HepG2 (cell line): ENCODE measurements at regions not wholly inside any gene's neighbourhood (a gene's known extent, or its start where the extent isn't known, plus 50 kb on each side); places are given as distances from the start of the nearest gene placed in this dataset.

Experiments used
- CBFB ChIP-seq: sonication (generic); formaldehyde crosslinking; IDR thresholded peaks from 2 replicates; pipeline ENCODE4 v1.4.0; 2020; ENCODE audit warnings: missing genetic modification reagents
- EP300 ChIP-seq, 3 experiments: sonication (generic) in 1 of 3; formaldehyde crosslinking in 1 of 3; IDR thresholded peaks; 2 replicates each; pipeline versions ENCODE4 v1.5.1 to v1.6.1; 2011 to 2020; ENCODE audit warnings: low read depth in 2 of 3, low read length in 2 of 3, borderline replicate concordance in 1 of 3, improper control_type of control experiment in 1 of 3, mild to moderate bottlenecking in 1 of 3, missing genetic modification reagents in 1 of 3, moderate library complexity in 1 of 3
- JUNB ChIP-seq: sonication (generic); formaldehyde crosslinking; IDR thresholded peaks from 2 replicates; pipeline ENCODE4 v1.8.0; 2022; ENCODE audit warnings: missing genetic modification reagents, mild to moderate bottlenecking, borderline replicate concordance
- JUND ChIP-seq: sonication (generic); formaldehyde crosslinking; IDR thresholded peaks from 2 replicates; pipeline ENCODE4 v1.8.0; 2022; ENCODE audit warnings: mild to moderate bottlenecking, missing genetic modification reagents
- MYPOP ChIP-seq: sonication (generic); formaldehyde crosslinking; IDR thresholded peaks from 2 replicates; pipeline ENCODE4 v1.8.1; 2023; ENCODE audit warnings: mild to moderate bottlenecking, moderate library complexity, missing genetic modification reagents
- NCOA2 ChIP-seq: sonication (generic); formaldehyde crosslinking; IDR thresholded peaks from 2 replicates; pipeline ENCODE4 v1.8.0; 2022; ENCODE audit warnings: inconsistent platforms
- NONO ChIP-seq, 2 experiments: fragments of 450-650 bp in 1 of 2; sonication (generic) in 1 of 2; formaldehyde crosslinking in 1 of 2; IDR thresholded peaks in 1 of 2; conservative IDR thresholded peaks in 1 of 2; 2 replicates each; pipeline versions ENCODE4 v1.6.1 to v1.8.0; 2017 to 2022; ENCODE audit warnings: mild to moderate bottlenecking in 1 of 2, missing genetic modification reagents in 1 of 2, moderate library complexity in 1 of 2
- POLR2A ChIP-seq, 2 experiments: IDR thresholded peaks; 2 replicates each; pipeline ENCODE4 v1.6.1; 2011; ENCODE audit warnings: low read depth in 2 of 2, low read length in 2 of 2, mild to moderate bottlenecking in 1 of 2, moderate library complexity in 1 of 2; ENCODE audit not compliant: insufficient read depth in 1 of 2
- SP1 ChIP-seq, 2 experiments: fragments of 450-650 bp in 1 of 2; sonication (generic) in 1 of 2; formaldehyde crosslinking in 1 of 2; IDR thresholded peaks; 2 replicates each; pipeline versions ENCODE4 v1.4.0 to v1.6.1; 2016 to 2020; ENCODE audit warnings: missing genetic modification reagents in 1 of 2
- ZNF263 ChIP-seq: sonication (generic); formaldehyde crosslinking; IDR thresholded peaks from 2 replicates; pipeline ENCODE4 v1.4.0; 2020; ENCODE audit warnings: missing genetic modification reagents
- ZNF280B ChIP-seq: sonication (generic); formaldehyde crosslinking; IDR thresholded peaks from 2 replicates; pipeline ENCODE4 v1.5.0; 2020; ENCODE audit warnings: missing genetic modification reagents, mild to moderate bottlenecking, borderline replicate concordance
- ZNF563 ChIP-seq: sonication (generic); formaldehyde crosslinking; IDR thresholded peaks from 2 replicates; pipeline ENCODE4 v1.8.0; 2022; ENCODE audit warnings: mild to moderate bottlenecking, moderate library complexity, missing genetic modification reagents
- TF ChIP-seq, protein P1 (sequence below): sonication (generic); formaldehyde crosslinking; IDR thresholded peaks from 2 replicates; pipeline ENCODE4 v1.5.0; 2020; ENCODE audit warnings: mild to moderate bottlenecking, missing genetic modification reagents, moderate library complexity

- TF ChIP-seq, protein P1, sequence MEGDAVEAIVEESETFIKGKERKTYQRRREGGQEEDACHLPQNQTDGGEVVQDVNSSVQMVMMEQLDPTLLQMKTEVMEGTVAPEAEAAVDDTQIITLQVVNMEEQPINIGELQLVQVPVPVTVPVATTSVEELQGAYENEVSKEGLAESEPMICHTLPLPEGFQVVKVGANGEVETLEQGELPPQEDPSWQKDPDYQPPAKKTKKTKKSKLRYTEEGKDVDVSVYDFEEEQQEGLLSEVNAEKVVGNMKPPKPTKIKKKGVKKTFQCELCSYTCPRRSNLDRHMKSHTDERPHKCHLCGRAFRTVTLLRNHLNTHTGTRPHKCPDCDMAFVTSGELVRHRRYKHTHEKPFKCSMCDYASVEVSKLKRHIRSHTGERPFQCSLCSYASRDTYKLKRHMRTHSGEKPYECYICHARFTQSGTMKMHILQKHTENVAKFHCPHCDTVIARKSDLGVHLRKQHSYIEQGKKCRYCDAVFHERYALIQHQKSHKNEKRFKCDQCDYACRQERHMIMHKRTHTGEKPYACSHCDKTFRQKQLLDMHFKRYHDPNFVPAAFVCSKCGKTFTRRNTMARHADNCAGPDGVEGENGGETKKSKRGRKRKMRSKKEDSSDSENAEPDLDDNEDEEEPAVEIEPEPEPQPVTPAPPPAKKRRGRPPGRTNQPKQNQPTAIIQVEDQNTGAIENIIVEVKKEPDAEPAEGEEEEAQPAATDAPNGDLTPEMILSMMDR (CRISPR knock-in tag): no peak
- TF ChIP-seq MYPOP (CRISPR knock-in tag) (no peak), JUNB (CRISPR knock-in tag) (no peak), NONO (IDR thresholded peaks at IDR 0.05) (no peak), NONO (CRISPR knock-in tag; conservative IDR thresholded peaks at IDR 0.05) (no peak), ZNF263 (no peak), SP1 (IDR thresholded peaks at IDR 0.05) (no peak), SP1 (CRISPR knock-in tag; IDR thresholded peaks at IDR 0.05) (no peak), EP300 (IDR thresholded peaks at IDR 0.05; ENCODE audit: low read depth in 2 of 2, low read length in 2 of 2) (no peak), EP300 (CRISPR knock-in tag; IDR thresholded peaks at IDR 0.05; ENCODE audit: borderline replicate concordance) (no peak), POLR2A (IDR thresholded peaks at IDR 0.05; ENCODE audit: insufficient read depth in 1 of 2, low read depth in 2 of 2, low read length in 2 of 2) (no peak), ZNF280B (CRISPR knock-in tag) (no peak), ZNF563 (CRISPR knock-in tag) (no peak), CBFB (CRISPR knock-in tag) (no peak), NCOA2 (CRISPR knock-in tag) (no peak), JUND (CRISPR knock-in tag) (no peak)
Observed at GRCh38 chr12:41930866-41931437, 213.7 kb downstream of the GXYLT1 start.
